HG03103 (cell line): ENCODE measurements at regions not wholly inside any gene's neighbourhood (a gene's known extent, or its start where the extent isn't known, plus 50 kb on each side); places are given as distances from the start of the nearest gene placed in this dataset.
"Not testable (repeated sequence)": the region's sequence is repeated elsewhere in the genome, so short reads cannot be mapped to it uniquely, and the experiment has no call there.

ENCODE experiments used
- ATAC-seq: cut with Tn5 transposase; IDR thresholded peaks from one replicate; pipeline ENCODE4 v1.9.1; 2021; ENCODE audit warnings: low read depth; ENCODE audit not compliant: unreplicated experiment

GRCh38 chr15:47877836-47878235, 160.5 kb downstream of the SEMA6D start:
- no peak for ATAC-seq

GRCh38 chr15:47885920-47886319, 168.6 kb downstream of the SEMA6D start:
- no peak for ATAC-seq

GRCh38 chr15:47887241-47887800, 170.0 kb downstream of the SEMA6D start:
- ATAC-seq = no peak

GRCh38 chr15:47888385-47889100, 171.2 kb downstream of the SEMA6D start:
- ATAC-seq = no peak

- ATAC-seq = no peak
Measured at GRCh38 chr15:47890397-47891150, 173.3 kb downstream of the SEMA6D start.

GRCh38 chr15:47897525-47897924, 180.2 kb downstream of the SEMA6D start:
- ATAC-seq = no peak

GRCh38 chr15:47900751-47901150, 183.4 kb downstream of the SEMA6D start:
- no peak for ATAC-seq

GRCh38 chr15:47903368-47903767, 186.1 kb downstream of the SEMA6D start:
- no peak for ATAC-seq

GRCh38 chr15:47908486-47908885, 191.2 kb downstream of the SEMA6D start:
- no peak for ATAC-seq

GRCh38 chr15:47908950-47909670, 191.8 kb downstream of the SEMA6D start:
- no peak for ATAC-seq

GRCh38 chr15:47912910-47913309, 195.6 kb downstream of the SEMA6D start:
- ATAC-seq = not testable (repeated sequence)

- ATAC-seq = no peak
Measured at GRCh38 chr15:47917881-47918280, 200.6 kb downstream of the SEMA6D start.

GRCh38 chr15:47918877-47919276, 201.6 kb downstream of the SEMA6D start:
- ATAC-seq = no peak

- ATAC-seq = no peak
Measured at GRCh38 chr15:47924381-47924780, 196.4 kb upstream of the SLC24A5 start.

- no peak for ATAC-seq
Measured at GRCh38 chr15:47929138-47929803, 191.5 kb upstream of the SLC24A5 start.

GRCh38 chr15:47932261-47932660, 188.5 kb upstream of the SLC24A5 start:
- ATAC-seq = no peak

GRCh38 chr15:47932951-47933641, 187.7 kb upstream of the SLC24A5 start:
- ATAC-seq = no peak

GRCh38 chr15:47933865-47934264, 186.9 kb upstream of the SLC24A5 start:
- no peak for ATAC-seq

- no peak for ATAC-seq
Measured at GRCh38 chr15:47934342-47934741, 186.4 kb upstream of the SLC24A5 start.

- no peak for ATAC-seq
Measured at GRCh38 chr15:47937834-47938233, 183.0 kb upstream of the SLC24A5 start.
